ENCODE measurements at regions not wholly inside any gene's neighbourhood (a gene's known extent, or its start where the extent isn't known, plus 50 kb on each side); places are given as distances from the start of the nearest gene placed in this dataset.

DNA sequence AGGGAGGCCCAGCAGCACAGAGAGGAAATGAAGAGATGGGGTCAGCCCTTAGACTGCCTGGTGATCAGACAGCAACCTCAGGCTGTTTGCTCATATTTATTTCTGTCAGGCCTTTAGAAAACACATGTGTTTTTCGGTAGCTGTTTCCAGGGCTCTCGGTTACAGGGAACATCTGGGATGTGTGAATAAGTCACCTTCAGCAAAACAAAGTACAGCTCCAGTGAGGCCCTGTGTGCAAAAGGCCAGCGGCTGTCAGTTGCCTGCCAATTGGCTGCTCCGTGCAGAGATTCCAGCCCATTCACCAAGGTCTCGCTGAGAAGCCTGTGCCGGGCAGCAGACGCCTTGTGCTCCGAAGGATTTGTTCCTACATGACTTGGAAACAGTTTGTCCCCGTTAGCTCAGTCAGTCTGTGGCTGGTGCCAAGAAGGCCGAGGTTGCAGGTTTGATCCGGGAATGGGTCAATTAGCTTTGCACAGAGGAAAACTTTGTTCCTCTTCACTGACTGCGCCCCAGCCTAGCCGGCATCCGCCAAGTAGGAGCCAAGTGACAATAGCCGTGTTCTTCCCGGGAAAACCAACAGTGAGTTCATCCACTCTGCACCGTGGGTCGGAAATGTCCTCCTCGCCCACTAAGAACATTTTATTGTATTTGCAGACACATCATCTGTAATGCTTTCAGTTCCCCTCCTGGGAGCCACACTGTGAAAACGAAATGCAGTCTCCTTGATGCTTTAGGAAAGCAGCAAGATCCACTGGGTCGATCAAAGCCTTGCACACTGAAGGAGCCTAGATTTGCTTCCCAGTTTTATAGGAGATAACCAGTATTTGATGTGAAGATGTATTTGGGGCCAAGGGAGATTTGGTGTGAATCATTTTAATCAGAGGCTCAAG, 315.4 kb upstream of the CDYL start:
- DNase-seq (ENCODE audit: low read depth) (peak; percentile 31), FAIRE-seq (no peak)
- no peak overlapping the region for H3K4me3 ChIP-seq (ENCODE audit: low read depth, low read length)
- H3K27me3 ChIP-seq (ENCODE audit: control insufficient read depth, insufficient read depth, low read length) = no peaks in the 10 kb centered on the region
- TF ChIP-seq CTCF (IDR thresholded peaks at IDR 0.05; ENCODE audit: insufficient read depth, low read length, severe bottlenecking) = no peak
- no peaks in the 10 kb centered on the region for H3K36me3 ChIP-seq (ENCODE audit: control insufficient read depth, insufficient read depth, low read length)

- FAIRE-seq (no peak), DNase-seq (ENCODE audit: low read depth) (no peak)
- no peaks in the 10 kb centered on the region for H3K27me3 ChIP-seq (ENCODE audit: control insufficient read depth, insufficient read depth, low read length)
- TF ChIP-seq CTCF (IDR thresholded peaks at IDR 0.05; ENCODE audit: insufficient read depth, low read length, severe bottlenecking) = no peak
- no peaks in the 10 kb centered on the region for H3K36me3 ChIP-seq (ENCODE audit: control insufficient read depth, insufficient read depth, low read length)
- H3K4me3 ChIP-seq (ENCODE audit: low read depth, low read length) = no peak overlapping the region
Observed at GRCh38 chr6:4459996-4460395, 316.2 kb upstream of the CDYL start.

GRCh38 chr6:4459032-4459431, 317.2 kb upstream of the CDYL start:
- H3K4me3 ChIP-seq (ENCODE audit: low read depth, low read length) = no peak overlapping the region
- TF ChIP-seq CTCF (IDR thresholded peaks at IDR 0.05; ENCODE audit: insufficient read depth, low read length, severe bottlenecking) = no peak
- DNase-seq (ENCODE audit: low read depth) (peak; percentile 97), FAIRE-seq (peak; percentile 97)
- no peaks in the 10 kb centered on the region for H3K36me3 ChIP-seq (ENCODE audit: control insufficient read depth, insufficient read depth, low read length)
- no peaks in the 10 kb centered on the region for H3K27me3 ChIP-seq (ENCODE audit: control insufficient read depth, insufficient read depth, low read length)

DNA sequence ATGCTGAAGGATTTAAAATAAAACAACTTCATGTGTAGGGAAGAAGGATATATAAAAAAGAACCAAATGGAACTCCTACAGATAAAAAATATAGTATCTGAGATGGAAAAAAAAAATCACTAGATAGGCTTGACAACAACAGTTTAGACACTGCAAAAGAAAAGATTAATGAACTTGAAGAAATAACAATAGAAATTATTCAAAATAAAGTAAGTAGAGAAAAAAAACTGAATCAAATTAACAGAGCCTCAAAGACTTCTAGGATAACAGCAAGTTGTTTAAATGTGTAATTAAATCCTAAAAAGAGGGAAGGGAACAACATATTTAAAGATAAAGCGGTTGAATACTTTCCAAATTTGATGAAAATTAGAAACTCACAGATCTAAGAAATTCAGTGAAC, 316.3 kb upstream of the ECI2 start:
- no peak overlapping the region for H3K4me3 ChIP-seq (ENCODE audit: low read depth, low read length)
- DNase-seq (ENCODE audit: low read depth) (no peak), FAIRE-seq (no peak)
- H3K36me3 ChIP-seq (ENCODE audit: control insufficient read depth, insufficient read depth, low read length) = no peaks in the 10 kb centered on the region
- H3K27me3 ChIP-seq (ENCODE audit: control insufficient read depth, insufficient read depth, low read length) = no peaks in the 10 kb centered on the region
- TF ChIP-seq CTCF (IDR thresholded peaks at IDR 0.05; ENCODE audit: insufficient read depth, low read length, severe bottlenecking) = no peak

- H3K27me3 ChIP-seq (ENCODE audit: control insufficient read depth, insufficient read depth, low read length) = no peaks in the 10 kb centered on the region
- H3K4me3 ChIP-seq (ENCODE audit: low read depth, low read length) = no peak overlapping the region
- no peaks in the 10 kb centered on the region for H3K36me3 ChIP-seq (ENCODE audit: control insufficient read depth, insufficient read depth, low read length)
- no peak for TF ChIP-seq CTCF (IDR thresholded peaks at IDR 0.05; ENCODE audit: insufficient read depth, low read length, severe bottlenecking)
- FAIRE-seq (no peak), DNase-seq (ENCODE audit: low read depth) (no peak)
Observed at GRCh38 chr6:4451081-4451480, 315.7 kb upstream of the ECI2 start.

GRCh38 chr6:4450237-4450636, 314.9 kb upstream of the ECI2 start:
- TF ChIP-seq CTCF (IDR thresholded peaks at IDR 0.05; ENCODE audit: insufficient read depth, low read length, severe bottlenecking) = no peak
- Histone ChIP-seq H3K36me3 (ENCODE audit: control insufficient read depth, insufficient read depth, low read length) (no peaks in the 10 kb centered on the region), H3K4me3 (ENCODE audit: low read depth, low read length) (no peak overlapping the region), H3K27me3 (ENCODE audit: control insufficient read depth, insufficient read depth, low read length) (no peaks in the 10 kb centered on the region)
- FAIRE-seq = no peak
- no peak for DNase-seq (ENCODE audit: low read depth)

Data from bronchial epithelial cell (primary cell).